ENCODE measurements at regions not wholly inside any gene's neighbourhood (a gene's known extent, or its start where the extent isn't known, plus 50 kb on each side); places are given as distances from the start of the nearest gene placed in this dataset.

DNA sequence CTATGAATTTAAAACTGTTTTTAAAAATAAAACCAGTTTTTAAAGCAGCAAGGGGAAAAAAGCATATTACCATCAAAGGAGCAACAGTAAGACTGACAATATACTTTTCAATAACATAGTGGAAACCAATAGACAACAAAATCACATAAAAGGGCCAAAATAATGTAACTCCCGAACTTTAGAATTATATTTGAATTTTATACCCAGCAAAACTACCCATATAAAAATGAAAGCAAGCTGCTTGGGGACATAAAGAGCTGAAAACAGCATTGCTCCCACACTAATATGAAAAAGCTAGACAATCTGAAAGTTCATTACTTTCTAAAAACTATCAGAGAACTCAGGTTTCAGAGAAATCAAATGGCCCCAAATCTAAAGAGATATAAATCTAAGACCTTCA is 199.4 kb upstream of the ARID1B start:
- no peaks in the 10 kb centered on the region for H3K27me3 ChIP-seq (ENCODE audit: insufficient read depth, low read length)
- H3K4me3 ChIP-seq (replicated peaks in 1 of 2; ENCODE audit: low read depth in 1 of 2, low read length in 2 of 2): no peak overlapping the region
- H3K4me1 ChIP-seq (ENCODE audit: control insufficient read depth in 1 of 2, insufficient read depth in 2 of 2, low read length in 2 of 2): no peaks in the 10 kb centered on the region
- DNase-seq (ENCODE audit: low read depth, low spot score): no peak
- BruUV-seq (replicated peaks): no TSS peak
- ChIA-PET CTCF (no interaction called here), RAD21 (ENCODE audit: low non-redundant PET in 1 of 2, low total read pairs in 2 of 2, uncharacterized antibody in 2 of 2, unreplicated experiment in 2 of 2) (no interaction called here), POLR2A (no interaction called here)
- no peaks in the 10 kb centered on the region for H3K79me2 ChIP-seq (ENCODE audit: insufficient read depth, low read length)
- peaks cover 3 to 12% of the 10 kb centered on the region in 2 experiments; a peak in 2 of 4 replicates for H3K9me3 ChIP-seq (ENCODE audit: control insufficient read depth in 1 of 2, insufficient read depth in 1 of 2, low read depth in 1 of 2, low read length in 2 of 2)
- ATAC-seq: no peak
- intact Hi-C loops (cut with micrococcal nuclease): no loop called here
- H3K27ac ChIP-seq (ENCODE audit: low read depth, low read length): no peak overlapping the region
- no peak overlapping the region for H3K9ac ChIP-seq (ENCODE audit: low read length)
- H3K36me3 ChIP-seq (ENCODE audit: control insufficient read depth in 1 of 2, insufficient read depth in 2 of 2, low read length in 2 of 2): no peaks in the 10 kb centered on the region
- no peaks in the 10 kb centered on the region for H4K20me1 ChIP-seq (ENCODE audit: insufficient read depth)
- H3K4me2 ChIP-seq (ENCODE audit: low read length): no peak overlapping the region
- TF ChIP-seq, protein P1, sequence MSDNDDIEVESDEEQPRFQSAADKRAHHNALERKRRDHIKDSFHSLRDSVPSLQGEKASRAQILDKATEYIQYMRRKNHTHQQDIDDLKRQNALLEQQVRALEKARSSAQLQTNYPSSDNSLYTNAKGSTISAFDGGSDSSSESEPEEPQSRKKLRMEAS (IDR thresholded peaks at IDR 0.05): no peak
- H2AFZ ChIP-seq (ENCODE audit: low read depth, low read length, poor library complexity, severe bottlenecking): no peak overlapping the region
- H3K9me2 ChIP-seq (ENCODE audit: insufficient read depth): no peaks in the 10 kb centered on the region

DNA sequence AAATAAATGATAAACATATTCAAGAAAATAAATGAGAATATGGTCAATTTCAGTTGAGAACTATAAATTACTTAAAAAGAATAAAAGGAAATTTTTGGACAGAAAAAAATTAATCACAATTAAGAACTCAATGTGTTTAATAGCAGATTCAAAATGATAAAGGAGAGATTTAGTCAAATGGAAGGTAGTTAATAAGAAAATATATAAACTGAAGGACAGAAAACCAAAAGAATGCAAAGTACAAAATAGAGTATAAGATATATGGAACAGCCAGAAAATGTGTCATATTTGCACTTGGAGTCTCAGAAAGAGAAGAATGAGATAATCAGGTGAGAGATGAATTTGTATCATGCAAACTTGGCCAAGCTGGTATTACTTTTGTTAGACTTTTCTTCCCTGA is 201.8 kb upstream of the ARID1B start:
- no peaks in the 10 kb centered on the region for H3K9me2 ChIP-seq (ENCODE audit: insufficient read depth)
- no peak for DNase-seq (ENCODE audit: low read depth, low spot score)
- intact Hi-C loops (cut with micrococcal nuclease): no loop called here
- TF ChIP-seq POLR2A (IDR thresholded peaks at IDR 0.05; ENCODE audit: borderline replicate concordance, extremely low read depth, insufficient read depth, insufficient read length) (no peak), ATF3 (IDR thresholded peaks at IDR 0.05) (no peak), JUND (IDR thresholded peaks at IDR 0.05) (no peak), REST (IDR thresholded peaks at IDR 0.05; ENCODE audit: low read depth) (no peak), SIN3A (IDR thresholded peaks at IDR 0.05; ENCODE audit: low read depth) (no peak), ZFX (IDR thresholded peaks at IDR 0.05) (no peak), CBX3 (IDR thresholded peaks at IDR 0.05; ENCODE audit: low read depth) (no peak), SP1 (IDR thresholded peaks at IDR 0.05; ENCODE audit: low read depth) (no peak), ELF1 (IDR thresholded peaks at IDR 0.05; ENCODE audit: borderline replicate concordance, low read depth) (no peak), SRF (IDR thresholded peaks at IDR 0.05; ENCODE audit: low read depth) (no peak), YY1 (IDR thresholded peaks at IDR 0.05; ENCODE audit: extremely low read depth, insufficient replicate concordance, low read depth, low read length) (no peak), CEBPB (IDR thresholded peaks at IDR 0.05; ENCODE audit: low read depth) (no peak), EGR1 (IDR thresholded peaks at IDR 0.05; ENCODE audit: low read depth) (no peak), POLR2AphosphoS5 (IDR thresholded peaks at IDR 0.05; ENCODE audit: low read depth, low read length) (no peak), EZH2 (IDR thresholded peaks at IDR 0.05) (no peak), EZH2phosphoT487 (IDR thresholded peaks at IDR 0.05; ENCODE audit: borderline replicate concordance) (no peak)
- TF ChIP-seq, protein P1 (IDR thresholded peaks at IDR 0.05): no peak
- TF ChIP-seq, protein P2, sequence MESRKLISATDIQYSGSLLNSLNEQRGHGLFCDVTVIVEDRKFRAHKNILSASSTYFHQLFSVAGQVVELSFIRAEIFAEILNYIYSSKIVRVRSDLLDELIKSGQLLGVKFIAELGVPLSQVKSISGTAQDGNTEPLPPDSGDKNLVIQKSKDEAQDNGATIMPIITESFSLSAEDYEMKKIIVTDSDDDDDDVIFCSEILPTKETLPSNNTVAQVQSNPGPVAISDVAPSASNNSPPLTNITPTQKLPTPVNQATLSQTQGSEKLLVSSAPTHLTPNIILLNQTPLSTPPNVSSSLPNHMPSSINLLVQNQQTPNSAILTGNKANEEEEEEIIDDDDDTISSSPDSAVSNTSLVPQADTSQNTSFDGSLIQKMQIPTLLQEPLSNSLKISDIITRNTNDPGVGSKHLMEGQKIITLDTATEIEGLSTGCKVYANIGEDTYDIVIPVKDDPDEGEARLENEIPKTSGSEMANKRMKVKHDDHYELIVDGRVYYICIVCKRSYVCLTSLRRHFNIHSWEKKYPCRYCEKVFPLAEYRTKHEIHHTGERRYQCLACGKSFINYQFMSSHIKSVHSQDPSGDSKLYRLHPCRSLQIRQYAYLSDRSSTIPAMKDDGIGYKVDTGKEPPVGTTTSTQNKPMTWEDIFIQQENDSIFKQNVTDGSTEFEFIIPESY (IDR thresholded peaks at IDR 0.05; ENCODE audit: extremely low read depth, insufficient replicate concordance, low read length): no peak
- ChIA-PET RAD21 (ENCODE audit: low non-redundant PET in 1 of 2, low total read pairs in 2 of 2, uncharacterized antibody in 2 of 2, unreplicated experiment in 2 of 2) (no interaction called here), POLR2A (no interaction called here), CTCF (no interaction called here)
- no peak overlapping the region for H3K27ac ChIP-seq (ENCODE audit: low read depth, low read length)
- no peak overlapping the region for H3K9ac ChIP-seq (ENCODE audit: low read length)
- no peak overlapping the region for H3K4me2 ChIP-seq (ENCODE audit: low read length)
- no peak overlapping the region for H3K4me3 ChIP-seq (replicated peaks in 1 of 2; ENCODE audit: low read depth in 1 of 2, low read length in 2 of 2)
- H3K9me3 ChIP-seq (ENCODE audit: control insufficient read depth in 1 of 2, insufficient read depth in 1 of 2, low read depth in 1 of 2, low read length in 2 of 2): peaks cover 3 to 12% of the 10 kb centered on the region in 2 experiments; a peak in 2 of 4 replicates
- no peak overlapping the region for H2AFZ ChIP-seq (ENCODE audit: low read depth, low read length, poor library complexity, severe bottlenecking)
- no peaks in the 10 kb centered on the region for H3K27me3 ChIP-seq (ENCODE audit: insufficient read depth, low read length)
- no peaks in the 10 kb centered on the region for H4K20me1 ChIP-seq (ENCODE audit: insufficient read depth)
- H3K4me1 ChIP-seq (ENCODE audit: control insufficient read depth in 1 of 2, insufficient read depth in 2 of 2, low read length in 2 of 2): no peaks in the 10 kb centered on the region
- no peaks in the 10 kb centered on the region for H3K79me2 ChIP-seq (ENCODE audit: insufficient read depth, low read length)
- no peaks in the 10 kb centered on the region for H3K36me3 ChIP-seq (ENCODE audit: control insufficient read depth in 1 of 2, insufficient read depth in 2 of 2, low read length in 2 of 2)
- no TSS peak for BruUV-seq (replicated peaks)
- no peak for ATAC-seq
